Limb (tissue), 2 donors: ENCODE measurements at regions not wholly inside any gene's neighbourhood (a gene's known extent, or its start where the extent isn't known, plus 50 kb on each side); places are given as distances from the start of the nearest gene placed in this dataset.

Source experiments
- DNase-seq, 2 donors: peaks; one replicate each; pipeline ENCODE4 v3.0.0-alpha.2; 2016; ENCODE audit errors: extremely low spot score in 2 of 2

GRCh38 chr7:156480671-156481070 lies 159.9 kb upstream of the RNF32 start:
- no peak for DNase-seq

DNA sequence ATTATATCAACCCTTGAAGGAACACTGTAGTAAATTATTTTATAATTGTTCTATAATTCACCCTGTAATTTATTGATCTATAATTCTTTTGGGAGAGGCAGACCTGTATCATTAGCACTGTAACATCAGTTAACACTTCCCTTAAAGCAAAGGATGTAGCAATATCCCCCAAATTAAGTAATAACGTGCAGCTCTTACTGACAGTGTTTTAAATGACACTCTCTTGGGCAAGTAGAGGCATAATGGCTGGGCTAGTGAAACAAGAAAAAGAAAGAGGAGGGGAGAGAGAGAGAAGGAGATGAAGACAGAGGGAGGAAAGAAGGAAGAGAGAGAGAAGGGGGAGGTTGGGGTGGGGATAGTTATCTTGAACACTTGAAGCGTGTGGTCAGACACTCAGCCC lies 161.0 kb upstream of the RNF32 start:
- DNase-seq, result no peak

- DNase-seq, result no peak
These were observed 162.1 kb upstream of the RNF32 start for GRCh38 chr7:156478486-156478885.

DNA sequence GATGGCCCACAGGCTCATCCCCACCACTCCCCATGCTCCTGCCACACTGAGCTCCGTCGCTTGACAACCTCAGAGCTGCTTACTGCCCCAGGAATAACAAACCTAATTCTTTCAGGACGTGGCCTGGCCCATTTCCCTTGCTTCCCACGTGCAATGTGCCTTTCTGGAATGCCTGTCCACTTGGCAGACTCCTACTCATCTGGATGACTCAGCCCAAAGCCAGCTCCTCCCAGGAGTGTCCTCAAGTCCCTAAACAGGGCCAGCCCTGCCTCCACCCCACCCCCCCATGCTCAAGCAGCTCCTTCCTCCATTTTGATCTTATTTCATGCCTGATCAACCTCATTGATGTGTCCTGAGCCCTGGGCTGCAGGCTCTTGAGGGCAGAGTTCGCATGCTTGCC lies 164.9 kb upstream of the RNF32 start:
- DNase-seq, result no peak

- no peak for DNase-seq
These were observed 165.4 kb upstream of the RNF32 start for GRCh38 chr7:156475179-156475578.

DNA sequence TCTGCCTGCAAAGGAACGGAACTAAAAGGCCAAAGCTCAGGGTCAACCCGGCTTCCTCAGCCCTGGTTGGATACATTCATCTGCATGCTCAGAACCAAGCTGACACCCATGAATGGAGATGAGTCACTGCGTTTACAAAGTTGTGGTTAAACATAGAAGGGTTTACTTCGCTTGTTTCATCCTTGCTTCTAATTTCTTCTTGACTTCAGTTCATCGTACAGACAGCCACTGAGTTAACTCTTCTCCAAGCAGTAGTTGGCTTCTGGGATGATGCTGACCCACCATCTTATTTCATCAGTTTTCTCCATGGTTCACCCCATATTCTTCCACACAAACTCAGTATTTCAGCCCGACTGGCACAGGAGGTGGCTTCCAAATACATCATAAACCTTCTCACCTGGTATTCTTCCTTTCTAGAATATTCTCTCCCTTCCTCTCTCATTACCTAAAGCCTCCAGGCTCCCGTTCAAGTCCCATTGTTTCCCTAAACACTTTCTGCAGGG lies 166.3 kb upstream of the RNF32 start:
- no peak for DNase-seq

DNA sequence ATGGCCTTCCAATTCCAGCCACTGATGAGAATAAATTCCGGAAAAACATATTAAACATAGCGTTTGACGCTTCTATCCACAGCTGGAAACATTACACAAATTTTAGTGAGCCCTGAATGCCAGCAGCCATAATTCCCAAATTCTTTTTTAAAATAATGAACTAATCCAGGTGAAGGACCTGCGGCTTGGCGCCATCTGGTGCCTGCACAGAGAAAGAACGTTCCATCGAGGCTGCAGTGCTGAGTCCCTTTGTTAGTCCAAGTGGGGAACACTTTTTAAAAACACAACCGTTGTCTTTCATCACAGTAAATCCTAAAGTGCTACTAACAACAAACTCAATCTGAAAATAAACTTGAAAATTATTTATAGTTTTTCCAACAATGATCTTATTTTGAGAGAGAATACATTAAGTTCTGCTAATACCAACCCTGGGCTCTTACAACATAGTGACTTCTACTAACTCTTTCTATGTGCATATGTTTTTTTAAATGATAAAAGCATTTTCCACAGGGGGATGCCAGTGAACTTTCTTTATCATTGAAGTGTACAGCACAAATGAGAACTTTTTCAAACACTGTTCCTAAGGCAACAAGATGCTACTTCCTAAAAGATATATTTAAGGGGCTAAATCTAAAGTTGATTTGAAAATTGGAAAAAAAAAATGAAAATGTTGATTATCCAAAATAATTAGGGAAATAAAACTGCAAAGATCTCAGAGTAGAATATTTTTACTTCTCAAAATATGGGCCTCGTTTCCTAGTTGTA lies 166.9 kb upstream of the RNF32 start:
- DNase-seq, result peak; percentile 30 to 64

- DNase-seq, result no peak
These were observed 168.3 kb upstream of the RNF32 start for GRCh38 chr7:156472267-156472666.

DNA sequence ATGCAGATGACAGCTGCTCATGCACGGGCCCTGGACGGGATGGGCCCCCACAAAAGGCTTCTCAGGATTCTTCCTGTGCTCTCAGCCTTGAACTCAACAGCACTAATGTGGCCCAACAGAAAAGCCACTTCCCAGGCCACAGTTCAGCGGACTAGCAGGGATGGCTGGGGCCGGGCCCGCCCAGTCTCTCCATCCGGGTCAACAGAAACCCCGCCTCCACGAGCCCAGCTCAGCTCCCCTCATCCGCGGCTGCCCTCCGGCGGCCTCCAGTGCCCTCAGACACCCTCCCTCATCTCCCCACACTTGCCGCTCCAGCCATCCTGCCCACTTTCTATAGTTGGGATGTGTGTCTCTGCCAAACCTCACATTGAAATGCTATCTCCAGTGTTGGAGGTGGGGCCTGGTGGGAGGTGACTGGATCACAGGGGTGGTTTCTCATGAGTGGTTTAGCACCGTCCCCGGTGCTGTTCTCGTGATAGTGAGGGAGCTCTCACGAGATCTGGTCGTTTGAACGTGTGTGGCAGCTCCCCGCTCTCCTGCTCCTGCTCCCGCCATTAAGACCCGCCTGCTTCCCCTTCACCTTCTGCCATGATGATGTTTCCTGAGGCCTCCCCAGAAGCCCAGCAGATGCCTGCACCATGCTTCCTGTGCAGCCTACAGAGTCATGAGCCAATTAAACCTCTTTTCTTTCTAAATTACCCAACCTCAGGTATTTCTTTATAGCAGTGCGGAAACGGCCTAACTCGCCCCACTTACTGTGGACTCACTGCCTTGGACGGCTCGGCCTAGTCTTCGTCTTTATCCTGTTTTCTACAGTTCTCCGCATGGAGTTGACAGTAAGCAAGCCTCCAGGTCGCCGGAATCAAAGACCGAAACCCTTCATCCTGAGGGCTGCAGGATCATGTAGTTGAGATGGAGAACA lies 169.9 kb upstream of the RNF32 start:
- no peak for DNase-seq

- DNase-seq, result no peak
These were observed 173.5 kb upstream of the RNF32 start for GRCh38 chr7:156466955-156467625.

DNA sequence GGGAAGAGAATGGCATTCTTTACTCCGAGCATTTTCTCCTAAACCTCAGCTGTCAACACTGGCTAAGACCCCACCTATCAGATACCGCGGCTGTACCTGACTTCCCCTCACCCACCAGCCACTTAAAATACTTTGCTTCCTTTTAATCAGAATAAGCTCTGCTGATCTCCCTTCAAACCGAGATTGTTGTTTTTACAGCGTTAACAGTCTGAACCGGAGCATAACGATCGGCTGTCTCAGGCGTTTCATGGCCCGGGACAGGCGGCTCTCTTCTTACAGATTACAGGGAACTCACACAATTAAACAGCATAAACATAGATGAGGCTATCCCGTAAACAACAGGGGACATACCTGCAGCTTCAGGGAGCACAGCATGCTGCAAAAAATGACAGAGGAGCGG lies 174.3 kb upstream of the RNF32 start:
- DNase-seq, result no peak

- DNase-seq, result no peak
These were observed 175.4 kb upstream of the RNF32 start for GRCh38 chr7:156465186-156465585.

GRCh38 chr7:156464339-156464738 lies 176.2 kb upstream of the RNF32 start:
- DNase-seq, result no peak

DNA sequence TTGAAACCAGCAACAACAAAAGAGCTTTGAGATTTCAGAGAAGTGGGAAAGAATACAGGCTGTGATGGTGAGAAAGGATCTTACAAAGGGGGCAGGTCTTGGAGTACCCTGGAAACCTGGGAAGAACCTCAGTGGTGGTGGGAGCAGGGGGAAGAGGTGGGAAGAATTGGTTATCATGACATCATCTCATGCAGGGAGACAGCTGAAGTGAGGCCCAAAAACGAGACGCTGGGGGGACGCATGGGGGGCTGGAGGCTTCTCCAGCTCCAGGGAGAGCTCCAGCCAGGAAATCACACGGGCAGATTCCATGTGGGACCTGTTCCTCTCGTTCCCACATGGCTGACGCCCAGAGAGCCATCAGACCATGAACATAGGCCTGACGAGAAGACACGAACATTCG lies 177.3 kb upstream of the RNF32 start:
- no peak for DNase-seq

DNA sequence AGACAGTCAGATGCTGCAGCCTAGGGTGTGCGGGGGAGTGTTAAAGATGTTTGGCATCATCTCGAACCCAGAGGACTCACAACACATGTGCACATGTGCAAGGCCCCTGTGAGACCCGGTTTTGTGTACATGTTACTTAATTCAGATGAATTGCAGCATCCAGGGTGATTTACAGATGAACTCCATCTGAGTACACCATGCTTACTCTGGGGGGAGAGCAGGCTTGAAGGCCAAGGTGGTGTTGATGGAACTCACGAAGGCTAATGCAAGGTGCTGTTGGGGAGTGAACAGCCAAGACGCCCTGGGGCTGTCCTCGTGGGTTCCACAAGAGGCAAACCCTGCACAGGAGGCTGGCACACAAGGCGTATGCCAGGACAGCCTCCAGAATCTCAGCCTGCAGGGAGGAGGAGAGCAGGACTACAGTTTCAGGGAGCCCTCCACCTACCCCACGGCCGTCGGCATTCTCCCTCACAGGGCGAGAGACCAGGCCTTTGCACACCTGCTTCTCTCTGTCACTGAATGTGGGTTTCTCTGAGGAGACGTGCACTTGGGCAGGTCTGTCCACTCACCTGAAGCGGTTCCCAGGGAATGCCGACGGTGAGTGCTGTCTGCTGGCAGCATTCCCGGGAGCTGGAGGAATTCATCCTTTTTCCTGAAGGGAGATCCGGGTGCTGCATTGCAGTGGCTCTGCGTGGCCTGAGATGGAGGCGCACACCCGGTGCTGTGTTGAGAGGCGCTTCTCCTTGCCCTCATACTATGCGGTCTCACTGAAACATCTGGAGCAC lies 178.5 kb upstream of the RNF32 start:
- no peak for DNase-seq

DNA sequence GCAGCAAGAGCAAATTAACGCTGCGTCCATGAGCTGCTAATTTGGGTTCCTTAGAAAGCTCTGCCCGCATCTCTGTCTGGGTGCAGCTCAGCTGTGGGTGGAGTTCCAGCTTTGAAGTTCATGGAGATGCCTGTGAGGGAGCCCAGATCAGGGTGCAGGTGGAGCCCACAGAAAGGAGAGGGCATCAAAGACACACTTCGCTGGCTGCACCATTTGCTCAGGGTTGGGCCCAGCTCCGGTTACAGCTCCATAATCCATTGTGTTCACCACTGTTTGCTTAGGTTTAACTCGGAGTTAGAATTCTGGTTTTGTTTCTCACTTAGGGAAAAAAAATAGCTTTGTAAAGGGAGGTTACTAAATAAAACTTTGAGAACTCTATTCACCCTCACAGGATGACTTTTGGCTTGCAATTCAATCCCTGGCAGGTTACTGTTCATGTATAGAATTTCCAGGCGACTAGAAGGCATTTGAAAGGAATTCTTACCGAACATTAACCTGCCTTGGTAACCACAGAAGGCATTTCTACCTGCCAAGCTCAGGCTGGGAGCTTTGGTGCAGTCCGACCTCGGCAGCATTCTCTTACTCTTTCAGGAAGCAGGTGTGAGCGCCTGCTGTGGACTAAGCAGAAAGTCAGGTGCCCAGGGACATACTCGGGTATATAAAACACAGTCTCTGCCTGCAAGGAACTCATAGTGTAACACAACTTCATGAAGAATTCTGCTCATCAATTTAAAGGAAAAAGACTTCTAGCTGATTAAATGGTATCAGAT lies 179.5 kb upstream of the RNF32 start:
- no peak for DNase-seq

GRCh38 chr7:156459582-156459981 lies 181.0 kb upstream of the RNF32 start:
- no peak for DNase-seq

DNA sequence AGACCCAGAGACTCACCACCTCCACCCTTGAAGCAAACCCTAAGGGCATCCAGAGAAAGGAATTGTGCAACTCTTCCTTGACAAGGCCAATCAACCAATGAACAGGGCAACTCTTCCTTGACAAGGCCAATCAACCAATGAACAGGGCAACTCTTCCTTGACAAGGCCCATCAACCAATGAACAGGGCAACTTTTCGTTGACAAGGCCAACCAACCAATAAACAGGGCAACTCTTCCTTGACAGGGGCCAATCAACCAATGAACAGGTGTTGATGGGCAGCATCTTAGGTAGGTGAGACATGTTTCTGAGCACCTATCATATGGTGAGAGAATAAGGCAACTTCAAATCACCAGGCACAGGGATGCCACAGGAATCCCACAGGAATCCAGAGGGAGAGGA lies 181.5 kb upstream of the RNF32 start:
- DNase-seq, result no peak

GRCh38 chr7:156458011-156458410 lies 182.6 kb upstream of the RNF32 start:
- DNase-seq, result no peak

GRCh38 chr7:156456503-156457115 lies 184.0 kb upstream of the RNF32 start:
- DNase-seq, result no peak
